Astrocyte (in vitro differentiated cells and primary cell): ENCODE measurements at regions not wholly inside any gene's neighbourhood (a gene's known extent, or its start where the extent isn't known, plus 50 kb on each side); places are given as distances from the start of the nearest gene placed in this dataset.

Experiments used
- DNase-seq: peaks from one replicate; pipeline ENCODE4 v3.0.0-alpha.2; 2010; ENCODE audit warnings: low read depth
- FAIRE-seq: peaks from 2 replicates; lab custom pipeline; 2011; peaks lifted over from hg19 to GRCh38; lab: Jason Lieb, UNC
- H2AFZ ChIP-seq: 2 replicates; pipeline ENCODE4 v1.6.0; 2012; ENCODE audit warnings: low read depth, low read length, inconsistent platforms
- H3K27ac ChIP-seq: 2 replicates; pipeline ENCODE4 v1.5.1; 2011; ENCODE audit warnings: low read depth, low read length, inconsistent platforms
- H3K27me3 ChIP-seq: 2 replicates; pipeline ENCODE4 v1.6.0; 2011; ENCODE audit warnings: low read length, inconsistent platforms; ENCODE audit not compliant: insufficient read depth
- H3K36me3 ChIP-seq: 2 replicates; pipeline ENCODE4 v1.5.1; 2011; ENCODE audit warnings: low read length, inconsistent platforms; ENCODE audit not compliant: insufficient read depth
- H3K4me1 ChIP-seq: 2 replicates; pipeline ENCODE4 v1.5.1; 2011; ENCODE audit warnings: low read length, inconsistent platforms; ENCODE audit not compliant: insufficient read depth
- H3K4me2 ChIP-seq: 2 replicates; pipeline ENCODE4 v1.6.0; 2012; ENCODE audit warnings: low read length, inconsistent platforms
- H3K4me3 ChIP-seq: 2 replicates; pipeline ENCODE4 v1.5.1; 2011; ENCODE audit warnings: low read depth, mild to moderate bottlenecking, low read length, inconsistent platforms; ENCODE audit not compliant: insufficient read depth
- H3K79me2 ChIP-seq: 2 replicates; pipeline ENCODE4 v1.6.0; 2012; ENCODE audit warnings: mild to moderate bottlenecking, low read length, inconsistent platforms; ENCODE audit not compliant: insufficient read depth
- H3K9ac ChIP-seq: 2 replicates; pipeline ENCODE4 v1.6.0; 2012; ENCODE audit warnings: mild to moderate bottlenecking, low read length, inconsistent platforms
- H3K9me3 ChIP-seq: 2 replicates; pipeline ENCODE4 v1.5.1; 2012; ENCODE audit warnings: low read depth, mild to moderate bottlenecking, low read length, inconsistent platforms; ENCODE audit not compliant: insufficient read depth
- H4K20me1 ChIP-seq: 2 replicates; pipeline ENCODE4 v1.6.0; 2012; ENCODE audit warnings: low read length, inconsistent platforms; ENCODE audit not compliant: insufficient read depth
- H3K27ac Mint-ChIP-seq: one replicate; pipeline ENCODE4 v1.8.0; 2021; ENCODE audit warnings: mild to moderate bottlenecking, mixed read lengths; ENCODE audit not compliant: unreplicated experiment
- H3K27me3 Mint-ChIP-seq: one replicate; pipeline ENCODE4 v1.8.0; 2021; ENCODE audit warnings: low read depth, mixed read lengths; ENCODE audit not compliant: unreplicated experiment
- H3K36me3 Mint-ChIP-seq: one replicate; pipeline ENCODE4 v1.8.0; 2021; ENCODE audit warnings: low read depth, mixed read lengths; ENCODE audit not compliant: unreplicated experiment
- H3K4me1 Mint-ChIP-seq: one replicate; pipeline ENCODE4 v1.8.0; 2021; ENCODE audit warnings: low read depth, mixed read lengths; ENCODE audit not compliant: unreplicated experiment
- H3K4me3 Mint-ChIP-seq: one replicate; pipeline ENCODE4 v1.8.0; 2021; ENCODE audit warnings: mild to moderate bottlenecking, moderate library complexity, mixed read lengths; ENCODE audit not compliant: unreplicated experiment
- H3K9me3 Mint-ChIP-seq: one replicate; pipeline ENCODE4 v1.8.0; 2021; ENCODE audit warnings: mild to moderate bottlenecking, mixed read lengths; ENCODE audit not compliant: unreplicated experiment
- EZH2 ChIP-seq: IDR thresholded peaks from 2 replicates; pipeline ENCODE4 v1.6.1; 2012; ENCODE audit warnings: mild to moderate bottlenecking, low read length, inconsistent platforms; ENCODE audit not compliant: insufficient read depth
- TF ChIP-seq, protein P1 (sequence below): IDR thresholded peaks from 2 replicates; pipeline ENCODE4 v1.5.1; 2011; ENCODE audit warnings: low read depth, mild to moderate bottlenecking, inconsistent platforms, low read length, moderate library complexity; ENCODE audit not compliant: insufficient read depth

DNA sequence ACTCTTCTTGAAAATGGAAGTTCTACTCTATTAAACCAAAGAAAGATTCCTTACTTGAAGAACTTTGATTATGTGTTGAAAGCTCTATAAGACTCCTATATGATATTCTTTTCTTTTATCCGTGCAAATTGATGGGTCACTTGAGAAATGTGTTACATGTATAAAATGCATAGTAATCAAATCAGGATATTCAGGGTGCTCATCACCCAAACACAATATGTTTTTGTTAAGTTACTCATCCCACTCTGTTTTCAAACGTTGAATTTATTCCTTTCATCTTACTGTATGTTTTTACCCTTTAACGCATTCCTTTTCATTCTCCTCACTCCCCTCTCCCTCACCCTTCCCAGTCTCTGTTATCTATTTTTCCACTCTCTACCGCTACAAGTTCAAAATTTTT lies 305.5 kb upstream of the KYNU start:
- no peak overlapping the region for H3K9ac ChIP-seq
- H3K9me3 Mint-ChIP-seq: no peaks in the 10 kb centered on the region
- no peak for FAIRE-seq
- H3K79me2 ChIP-seq: no peaks in the 10 kb centered on the region
- TF ChIP-seq EZH2: no peak
- TF ChIP-seq, protein P1, sequence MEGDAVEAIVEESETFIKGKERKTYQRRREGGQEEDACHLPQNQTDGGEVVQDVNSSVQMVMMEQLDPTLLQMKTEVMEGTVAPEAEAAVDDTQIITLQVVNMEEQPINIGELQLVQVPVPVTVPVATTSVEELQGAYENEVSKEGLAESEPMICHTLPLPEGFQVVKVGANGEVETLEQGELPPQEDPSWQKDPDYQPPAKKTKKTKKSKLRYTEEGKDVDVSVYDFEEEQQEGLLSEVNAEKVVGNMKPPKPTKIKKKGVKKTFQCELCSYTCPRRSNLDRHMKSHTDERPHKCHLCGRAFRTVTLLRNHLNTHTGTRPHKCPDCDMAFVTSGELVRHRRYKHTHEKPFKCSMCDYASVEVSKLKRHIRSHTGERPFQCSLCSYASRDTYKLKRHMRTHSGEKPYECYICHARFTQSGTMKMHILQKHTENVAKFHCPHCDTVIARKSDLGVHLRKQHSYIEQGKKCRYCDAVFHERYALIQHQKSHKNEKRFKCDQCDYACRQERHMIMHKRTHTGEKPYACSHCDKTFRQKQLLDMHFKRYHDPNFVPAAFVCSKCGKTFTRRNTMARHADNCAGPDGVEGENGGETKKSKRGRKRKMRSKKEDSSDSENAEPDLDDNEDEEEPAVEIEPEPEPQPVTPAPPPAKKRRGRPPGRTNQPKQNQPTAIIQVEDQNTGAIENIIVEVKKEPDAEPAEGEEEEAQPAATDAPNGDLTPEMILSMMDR: no peak
- no peaks in the 10 kb centered on the region for H3K36me3 Mint-ChIP-seq
- no peaks in the 10 kb centered on the region for H3K27me3 ChIP-seq
- no peak overlapping the region for H3K4me2 ChIP-seq
- H3K27ac ChIP-seq: no peak overlapping the region
- no peak for DNase-seq
- no peaks in the 10 kb centered on the region for H3K27me3 Mint-ChIP-seq
- no peak overlapping the region for H3K4me3 ChIP-seq
- H2AFZ ChIP-seq: no peak overlapping the region
- no peaks in the 10 kb centered on the region for H3K4me1 Mint-ChIP-seq
- no peaks in the 10 kb centered on the region for H3K9me3 ChIP-seq
- H3K4me1 ChIP-seq: no peaks in the 10 kb centered on the region
- no peak overlapping the region for H3K4me3 Mint-ChIP-seq
- no peaks in the 10 kb centered on the region for H3K36me3 ChIP-seq
- H4K20me1 ChIP-seq: no peaks in the 10 kb centered on the region
- no peak overlapping the region for H3K27ac Mint-ChIP-seq

DNA sequence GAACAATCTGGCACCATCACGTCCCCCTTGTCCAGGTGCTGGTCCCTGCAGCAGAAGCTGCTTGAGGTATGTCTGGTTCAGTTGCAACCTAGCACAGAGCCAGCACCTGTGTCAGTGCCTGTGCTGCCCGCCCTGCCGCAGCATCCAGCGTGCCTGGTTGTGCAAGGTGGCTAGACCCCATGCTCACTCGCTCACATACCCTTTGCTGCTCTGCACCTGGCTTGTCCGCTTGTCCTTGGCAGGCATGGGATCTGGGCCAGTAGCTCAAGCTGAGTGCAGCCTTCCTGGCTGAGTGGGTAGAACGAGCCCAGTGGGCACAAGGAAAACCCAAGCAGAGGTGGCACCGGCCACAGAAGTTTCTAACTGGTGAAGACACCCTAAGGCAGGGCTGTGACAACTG lies 314.6 kb upstream of the KYNU start:
- Mint-ChIP-seq H3K27me3 (no peaks in the 10 kb centered on the region), H3K36me3 (no peaks in the 10 kb centered on the region), H3K9me3 (no peaks in the 10 kb centered on the region), H3K27ac (no peak overlapping the region), H3K4me1 (no peaks in the 10 kb centered on the region), H3K4me3 (no peak overlapping the region)
- Histone ChIP-seq H3K36me3 (no peaks in the 10 kb centered on the region), H3K4me1 (no peaks in the 10 kb centered on the region), H3K4me3 (no peak overlapping the region), H4K20me1 (no peaks in the 10 kb centered on the region), H3K27ac (no peak overlapping the region), H3K9me3 (peaks cover 7% of the 10 kb centered on the region), H3K27me3 (no peaks in the 10 kb centered on the region), H3K4me2 (no peak overlapping the region), H3K79me2 (no peaks in the 10 kb centered on the region), H3K9ac (no peak overlapping the region), H2AFZ (no peak overlapping the region)
- DNase-seq: no peak
- no peak for FAIRE-seq
- no peak for TF ChIP-seq EZH2

DNA sequence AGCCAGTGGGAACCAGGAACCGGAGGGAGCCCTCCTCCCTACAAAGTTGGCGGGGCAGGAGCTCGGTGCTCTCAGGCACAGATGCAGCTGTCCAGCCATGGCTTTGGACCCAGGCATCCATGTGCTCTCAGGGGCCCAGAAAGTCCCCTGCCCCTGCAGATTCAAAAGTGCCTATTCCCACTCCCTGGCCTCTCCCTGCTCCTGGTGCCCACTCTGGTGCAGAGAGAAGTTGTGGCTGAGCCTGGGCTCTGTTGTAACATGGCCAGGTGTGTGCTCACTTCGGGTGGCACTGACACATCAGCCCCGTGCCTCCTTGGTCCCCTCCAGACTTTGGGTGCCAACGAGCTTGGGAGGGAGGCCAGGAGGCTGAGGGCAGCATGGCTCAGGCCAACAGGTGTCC lies 315.8 kb upstream of the KYNU start:
- TF ChIP-seq, protein P1: no peak
- TF ChIP-seq EZH2: no peak
- no peak for DNase-seq
- Histone ChIP-seq H4K20me1 (no peaks in the 10 kb centered on the region), H3K9ac (no peak overlapping the region), H3K27me3 (no peaks in the 10 kb centered on the region), H3K4me2 (no peak overlapping the region), H3K4me3 (no peak overlapping the region), H3K9me3 (peaks cover 7% of the 10 kb centered on the region), H3K36me3 (no peaks in the 10 kb centered on the region), H2AFZ (no peak overlapping the region), H3K4me1 (no peaks in the 10 kb centered on the region), H3K79me2 (no peaks in the 10 kb centered on the region), H3K27ac (no peak overlapping the region)
- Mint-ChIP-seq H3K4me3 (no peak overlapping the region), H3K27me3 (no peaks in the 10 kb centered on the region), H3K36me3 (no peaks in the 10 kb centered on the region), H3K4me1 (no peaks in the 10 kb centered on the region), H3K9me3 (no peaks in the 10 kb centered on the region), H3K27ac (no peak overlapping the region)
- no peak for FAIRE-seq
